ENCODE measurements at regions not wholly inside any gene's neighbourhood (a gene's known extent, or its start where the extent isn't known, plus 50 kb on each side); places are given as distances from the start of the nearest gene placed in this dataset.

GRCh38 chr3:72279068-72279604, 494.2 kb upstream of the PROK2 start:
- TF ChIP-seq CTCF (IDR thresholded peaks at IDR 0.05) (no peak), EP300 (IDR thresholded peaks at IDR 0.05) (no peak), POLR2A (IDR thresholded peaks at IDR 0.05) (no peak)
